ENCODE measurements at regions not wholly inside any gene's neighbourhood (a gene's known extent, or its start where the extent isn't known, plus 50 kb on each side); places are given as distances from the start of the nearest gene placed in this dataset.

- no peak for DNase-seq (ENCODE audit: low spot score in 2 of 2)
- H3K4me3 ChIP-seq: no peak overlapping the region
- TF ChIP-seq CTCF (IDR thresholded peaks at IDR 0.05) (no peak), EP300 (IDR thresholded peaks at IDR 0.05) (no peak), POLR2A (IDR thresholded peaks at IDR 0.05) (no peak)
- WGBS, 2 donors: 73 to 76% methylated on average over 3 of the region's 3 CpGs
- no peaks in the 10 kb centered on the region for H3K27me3 ChIP-seq
- H3K36me3 ChIP-seq: no peaks in the 10 kb centered on the region
- no peak overlapping the region for H3K27ac ChIP-seq
- no peaks in the 10 kb centered on the region for H3K4me1 ChIP-seq
- H3K9me3 ChIP-seq: no peaks in the 10 kb centered on the region
Measured at GRCh38 chr7:110056331-110056730, 1034.6 kb upstream of the LRRN3 start.

- no peak for DNase-seq (ENCODE audit: low spot score in 2 of 2)
- no peak overlapping the region for H3K4me3 ChIP-seq
- no peaks in the 10 kb centered on the region for H3K36me3 ChIP-seq
- TF ChIP-seq POLR2A (IDR thresholded peaks at IDR 0.05) (no peak), CTCF (IDR thresholded peaks at IDR 0.05) (no peak), EP300 (IDR thresholded peaks at IDR 0.05) (no peak)
- no peaks in the 10 kb centered on the region for H3K27me3 ChIP-seq
- H3K9me3 ChIP-seq: no peaks in the 10 kb centered on the region
- WGBS, 2 donors: 81 to 91% methylated on average over 1 of the region's 1 CpG
- no peak overlapping the region for H3K27ac ChIP-seq
- no peaks in the 10 kb centered on the region for H3K4me1 ChIP-seq
Measured at GRCh38 chr7:110058401-110058800, 1032.5 kb upstream of the LRRN3 start.

- H3K27me3 ChIP-seq: no peaks in the 10 kb centered on the region
- H3K9me3 ChIP-seq: no peaks in the 10 kb centered on the region
- H3K36me3 ChIP-seq: no peaks in the 10 kb centered on the region
- no peak for DNase-seq (ENCODE audit: low spot score in 2 of 2)
- no peak overlapping the region for H3K27ac ChIP-seq
- no peaks in the 10 kb centered on the region for H3K4me1 ChIP-seq
- H3K4me3 ChIP-seq: no peak overlapping the region
- 95 to 100% methylated on average over 2 of the region's 2 CpGs for WGBS, 2 donors
- TF ChIP-seq CTCF (IDR thresholded peaks at IDR 0.05) (no peak), POLR2A (IDR thresholded peaks at IDR 0.05) (no peak), EP300 (IDR thresholded peaks at IDR 0.05) (no peak)
Measured at GRCh38 chr7:110061387-110061786, 1029.5 kb upstream of the LRRN3 start.

DNA sequence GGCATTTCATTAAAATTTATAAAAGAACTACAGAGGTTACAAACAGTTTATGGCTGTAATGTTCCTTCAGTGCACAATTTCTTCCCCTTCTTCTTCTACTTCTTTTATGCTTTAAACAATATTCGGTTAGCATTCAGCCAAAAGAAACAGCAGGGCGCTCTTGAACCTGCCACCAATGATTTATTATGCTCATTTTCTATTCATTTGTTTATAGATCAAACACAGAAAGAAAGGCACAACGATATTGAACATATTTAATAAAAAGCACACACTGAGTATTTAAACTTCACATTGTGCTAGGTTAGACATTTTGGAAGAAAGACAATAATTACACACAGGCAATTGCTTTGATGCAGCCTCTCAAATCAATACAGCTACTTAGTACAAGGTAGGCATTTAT, 1025.8 kb upstream of the LRRN3 start:
- no peaks in the 10 kb centered on the region for H3K4me1 ChIP-seq
- no peak for DNase-seq (ENCODE audit: low spot score in 2 of 2)
- WGBS, 2 donors: 34 to 41% methylated on average over 3 of the region's 3 CpGs

GRCh38 chr7:110066843-110067242, 1024.1 kb upstream of the LRRN3 start:
- no peaks in the 10 kb centered on the region for H3K36me3 ChIP-seq
- no peaks in the 10 kb centered on the region for H3K9me3 ChIP-seq
- TF ChIP-seq EP300 (IDR thresholded peaks at IDR 0.05) (no peak), CTCF (IDR thresholded peaks at IDR 0.05) (no peak), POLR2A (IDR thresholded peaks at IDR 0.05) (no peak)
- no peak overlapping the region for H3K27ac ChIP-seq
- no peak for DNase-seq (ENCODE audit: low spot score in 2 of 2)
- no peaks in the 10 kb centered on the region for H3K4me1 ChIP-seq
- no peaks in the 10 kb centered on the region for H3K27me3 ChIP-seq
- no peak overlapping the region for H3K4me3 ChIP-seq
- WGBS, 2 donors: 87 to 90% methylated on average over 2 of the region's 2 CpGs

More for the DNA sequence above, 1025.8 kb upstream of the LRRN3 start:
- Histone ChIP-seq H3K27ac (no peak overlapping the region), H3K4me3 (no peak overlapping the region), H3K27me3 (no peaks in the 10 kb centered on the region), H3K9me3 (no peaks in the 10 kb centered on the region), H3K36me3 (no peaks in the 10 kb centered on the region)
- TF ChIP-seq EP300 (IDR thresholded peaks at IDR 0.05) (no peak), POLR2A (IDR thresholded peaks at IDR 0.05) (no peak), CTCF (IDR thresholded peaks at IDR 0.05) (no peak)
